ENCODE measurements at regions not wholly inside any gene's neighbourhood (a gene's known extent, or its start where the extent isn't known, plus 50 kb on each side); places are given as distances from the start of the nearest gene placed in this dataset.

DNA sequence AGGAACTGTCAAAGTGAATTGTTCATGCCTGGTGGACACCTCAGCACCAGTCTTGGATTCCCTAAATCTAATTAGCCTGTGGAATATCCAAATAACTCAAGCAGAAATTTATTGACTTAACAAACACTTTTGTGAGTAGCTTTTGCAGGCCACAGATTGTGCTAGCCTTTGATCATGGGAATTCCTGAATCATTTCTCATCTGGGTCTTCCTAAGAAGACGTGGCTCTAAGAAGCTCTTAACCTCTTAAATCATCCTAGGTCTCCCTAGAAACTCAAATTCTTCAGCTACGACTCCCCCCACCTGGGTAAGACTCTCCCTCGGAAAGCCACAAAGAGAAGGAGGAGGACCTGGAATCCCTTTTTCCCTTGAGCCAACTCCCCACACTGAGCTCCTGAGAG lies 53.8 kb upstream of the PSEN2 start:
- TF ChIP-seq, protein P1, sequence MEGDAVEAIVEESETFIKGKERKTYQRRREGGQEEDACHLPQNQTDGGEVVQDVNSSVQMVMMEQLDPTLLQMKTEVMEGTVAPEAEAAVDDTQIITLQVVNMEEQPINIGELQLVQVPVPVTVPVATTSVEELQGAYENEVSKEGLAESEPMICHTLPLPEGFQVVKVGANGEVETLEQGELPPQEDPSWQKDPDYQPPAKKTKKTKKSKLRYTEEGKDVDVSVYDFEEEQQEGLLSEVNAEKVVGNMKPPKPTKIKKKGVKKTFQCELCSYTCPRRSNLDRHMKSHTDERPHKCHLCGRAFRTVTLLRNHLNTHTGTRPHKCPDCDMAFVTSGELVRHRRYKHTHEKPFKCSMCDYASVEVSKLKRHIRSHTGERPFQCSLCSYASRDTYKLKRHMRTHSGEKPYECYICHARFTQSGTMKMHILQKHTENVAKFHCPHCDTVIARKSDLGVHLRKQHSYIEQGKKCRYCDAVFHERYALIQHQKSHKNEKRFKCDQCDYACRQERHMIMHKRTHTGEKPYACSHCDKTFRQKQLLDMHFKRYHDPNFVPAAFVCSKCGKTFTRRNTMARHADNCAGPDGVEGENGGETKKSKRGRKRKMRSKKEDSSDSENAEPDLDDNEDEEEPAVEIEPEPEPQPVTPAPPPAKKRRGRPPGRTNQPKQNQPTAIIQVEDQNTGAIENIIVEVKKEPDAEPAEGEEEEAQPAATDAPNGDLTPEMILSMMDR (IDR thresholded peaks at IDR 0.05 in 4 of 5, conservative IDR thresholded peaks at IDR 0.05 in 1 of 5) = no peak
- no peak for TF ChIP-seq POLR2A (IDR thresholded peaks at IDR 0.05)

Measured in gastrocnemius medialis (tissue), 4 donors.